ENCODE measurements at regions not wholly inside any gene's neighbourhood (a gene's known extent, or its start where the extent isn't known, plus 50 kb on each side); places are given as distances from the start of the nearest gene placed in this dataset.

DNA sequence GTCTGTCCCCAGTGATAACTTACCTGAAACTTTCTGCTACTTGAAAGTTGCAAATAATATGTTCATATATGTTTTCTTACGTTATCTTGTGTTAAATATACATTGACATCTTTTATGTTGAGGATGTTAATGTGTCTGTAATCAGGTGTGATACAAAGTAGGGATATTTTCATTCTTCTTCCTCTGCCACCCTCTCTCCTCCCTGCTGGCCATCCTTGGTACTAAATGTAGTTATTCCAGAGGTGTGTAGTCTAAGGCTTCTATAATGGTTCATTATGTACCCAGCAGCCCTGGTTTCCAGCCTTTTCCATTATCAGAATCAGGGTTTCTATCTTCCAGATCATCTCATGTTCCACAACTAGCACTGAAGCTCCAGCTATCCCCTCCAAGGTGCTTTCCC, 606.7 kb upstream of the KLHL1 start:
- DNase-seq, result no peak
- no peaks in the 10 kb centered on the region for H3K27me3 ChIP-seq (ENCODE audit: control insufficient read depth, insufficient read depth, low read length)

DNA sequence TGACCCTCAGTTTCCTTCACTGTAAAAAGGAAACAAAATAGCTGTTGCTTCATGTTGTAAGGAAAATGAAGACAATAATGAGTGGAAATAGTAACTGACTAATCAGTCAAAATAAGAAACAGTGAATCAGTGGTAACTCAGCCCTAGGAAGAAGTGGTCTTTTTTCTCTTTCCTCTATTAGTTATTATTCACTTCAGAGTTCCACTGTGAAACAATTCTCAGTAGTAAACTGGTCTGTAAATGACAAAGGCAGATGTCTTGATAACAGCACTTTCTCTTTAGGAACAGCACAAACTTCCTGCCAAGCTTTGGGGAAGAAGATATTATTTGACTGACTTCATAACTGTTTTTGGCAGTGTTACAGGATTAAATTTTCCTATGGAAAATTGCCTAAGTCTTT, 600.5 kb upstream of the KLHL1 start:
- Histone ChIP-seq H3K4me3 (ENCODE audit: insufficient read depth, low read depth, low read length) (no peak overlapping the region), H3K36me3 (replicated peaks; ENCODE audit: control insufficient read depth, insufficient read depth, low read length) (no peaks in the 10 kb centered on the region)
- DNase-seq, result no peak

More for the DNA sequence above, 606.7 kb upstream of the KLHL1 start:
- Histone ChIP-seq H3K36me3 (replicated peaks; ENCODE audit: control insufficient read depth, insufficient read depth, low read length) (no peaks in the 10 kb centered on the region), H3K4me3 (ENCODE audit: insufficient read depth, low read depth, low read length) (no peak overlapping the region)

DNA sequence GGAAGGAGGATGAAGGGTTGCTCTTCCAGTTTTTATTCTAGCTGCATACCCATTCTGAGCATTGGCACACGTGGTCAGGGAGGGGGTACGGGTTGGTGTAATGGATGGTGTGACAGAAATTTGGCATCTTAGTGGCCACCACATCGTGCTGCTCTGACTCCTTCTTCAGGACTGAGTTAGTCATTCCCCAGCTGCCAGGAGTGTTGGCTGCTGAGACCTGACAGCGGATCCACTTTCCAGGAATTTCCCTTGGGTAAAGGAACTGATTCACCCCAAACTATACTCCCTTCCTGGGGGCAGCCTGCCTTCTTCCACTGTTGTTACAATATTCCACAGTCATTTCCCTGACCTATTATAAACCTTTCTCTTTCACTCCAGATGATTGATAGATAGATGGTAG, 595.5 kb upstream of the KLHL1 start:
- Histone ChIP-seq H3K27me3 (ENCODE audit: control insufficient read depth, insufficient read depth, low read length) (no peaks in the 10 kb centered on the region), H3K4me3 (ENCODE audit: insufficient read depth, low read depth, low read length) (no peak overlapping the region), H3K36me3 (replicated peaks; ENCODE audit: control insufficient read depth, insufficient read depth, low read length) (no peaks in the 10 kb centered on the region)
- no peak for DNase-seq

More for the DNA sequence above, 600.5 kb upstream of the KLHL1 start:
- H3K27me3 ChIP-seq (ENCODE audit: control insufficient read depth, insufficient read depth, low read length), result no peaks in the 10 kb centered on the region

DNA sequence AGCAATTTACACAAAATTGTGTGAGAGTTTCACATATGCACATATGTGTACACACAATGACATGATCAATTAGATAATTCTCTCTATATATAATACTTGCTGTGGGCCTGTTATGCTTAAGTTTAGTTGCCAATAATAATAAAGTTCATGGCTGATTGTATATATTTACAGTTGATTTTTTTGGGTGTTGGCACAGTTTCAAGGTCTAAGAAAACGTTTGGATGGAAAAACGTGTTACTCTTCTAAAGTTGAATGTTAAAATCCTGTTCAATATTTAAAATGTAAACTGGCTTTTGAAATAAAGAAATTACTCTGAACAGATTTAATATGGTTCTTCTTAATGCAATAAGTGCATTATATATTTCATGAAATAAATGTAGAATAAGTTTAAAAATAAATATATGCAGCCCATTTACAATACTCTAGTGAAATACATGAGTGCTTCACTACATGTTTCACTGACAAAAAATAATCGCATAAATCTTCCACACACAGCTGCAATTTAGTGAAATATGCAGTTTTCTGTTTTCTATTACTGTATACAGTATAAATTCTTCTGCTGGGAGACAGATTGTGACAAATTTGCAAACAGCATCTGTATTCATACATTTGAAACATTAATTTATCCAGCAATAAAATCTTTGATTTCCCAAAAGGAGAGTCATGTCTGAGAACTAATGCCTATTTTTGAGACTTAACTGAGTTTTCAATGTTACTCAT, 586.9 kb upstream of the KLHL1 start:
- Histone ChIP-seq H3K4me3 (ENCODE audit: insufficient read depth, low read depth, low read length) (no peak overlapping the region), H3K36me3 (replicated peaks; ENCODE audit: control insufficient read depth, insufficient read depth, low read length) (no peaks in the 10 kb centered on the region), H3K27me3 (ENCODE audit: control insufficient read depth, insufficient read depth, low read length) (no peaks in the 10 kb centered on the region)
- no peak for DNase-seq

DNA sequence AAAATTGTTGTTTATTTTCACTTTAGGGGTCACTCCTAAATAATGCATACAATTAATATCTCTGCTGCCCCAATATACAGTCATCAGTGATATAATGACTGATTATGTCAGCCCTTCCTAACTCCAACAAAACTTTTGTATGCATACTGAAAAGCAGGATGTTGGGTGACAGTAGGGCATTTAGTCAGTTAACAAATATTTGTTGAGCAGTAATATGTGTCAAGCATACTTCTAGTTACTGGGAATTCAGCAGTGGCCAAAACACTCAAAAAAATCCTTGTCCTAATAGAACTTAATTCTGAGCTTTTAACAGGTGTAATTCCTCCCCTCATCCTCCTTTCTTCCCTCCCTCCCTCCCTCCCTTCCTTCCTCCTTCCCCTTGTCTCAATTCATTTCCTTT, 560.7 kb upstream of the KLHL1 start:
- H3K36me3 ChIP-seq (replicated peaks; ENCODE audit: control insufficient read depth, insufficient read depth, low read length), result no peaks in the 10 kb centered on the region
- no peak overlapping the region for H3K4me3 ChIP-seq (ENCODE audit: insufficient read depth, low read depth, low read length)
- DNase-seq, result no peak
- no peaks in the 10 kb centered on the region for H3K27me3 ChIP-seq (ENCODE audit: control insufficient read depth, insufficient read depth, low read length)

DNA sequence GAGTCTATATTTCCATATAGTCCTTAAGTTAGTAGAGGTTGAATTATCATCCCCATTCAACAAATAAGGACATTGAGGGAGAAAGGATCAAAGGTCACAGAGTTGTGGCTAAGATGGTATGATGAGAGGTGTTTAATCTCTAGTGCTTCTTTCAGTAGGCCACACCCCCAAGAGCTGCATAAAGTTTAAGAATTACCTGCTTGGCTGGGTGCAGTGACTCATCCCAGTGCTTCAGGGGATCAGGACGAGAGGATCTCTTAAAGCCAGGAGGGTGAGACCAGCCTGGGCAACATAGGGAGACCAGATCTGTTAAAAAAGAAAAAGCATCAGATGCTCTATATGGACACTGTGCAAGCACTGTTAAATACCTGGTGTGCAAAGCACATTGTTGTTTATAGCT, 560.0 kb upstream of the KLHL1 start:
- Histone ChIP-seq H3K36me3 (replicated peaks; ENCODE audit: control insufficient read depth, insufficient read depth, low read length) (no peaks in the 10 kb centered on the region), H3K4me3 (ENCODE audit: insufficient read depth, low read depth, low read length) (no peak overlapping the region), H3K27me3 (ENCODE audit: control insufficient read depth, insufficient read depth, low read length) (no peaks in the 10 kb centered on the region)
- peak; percentile 14 for DNase-seq

DNA sequence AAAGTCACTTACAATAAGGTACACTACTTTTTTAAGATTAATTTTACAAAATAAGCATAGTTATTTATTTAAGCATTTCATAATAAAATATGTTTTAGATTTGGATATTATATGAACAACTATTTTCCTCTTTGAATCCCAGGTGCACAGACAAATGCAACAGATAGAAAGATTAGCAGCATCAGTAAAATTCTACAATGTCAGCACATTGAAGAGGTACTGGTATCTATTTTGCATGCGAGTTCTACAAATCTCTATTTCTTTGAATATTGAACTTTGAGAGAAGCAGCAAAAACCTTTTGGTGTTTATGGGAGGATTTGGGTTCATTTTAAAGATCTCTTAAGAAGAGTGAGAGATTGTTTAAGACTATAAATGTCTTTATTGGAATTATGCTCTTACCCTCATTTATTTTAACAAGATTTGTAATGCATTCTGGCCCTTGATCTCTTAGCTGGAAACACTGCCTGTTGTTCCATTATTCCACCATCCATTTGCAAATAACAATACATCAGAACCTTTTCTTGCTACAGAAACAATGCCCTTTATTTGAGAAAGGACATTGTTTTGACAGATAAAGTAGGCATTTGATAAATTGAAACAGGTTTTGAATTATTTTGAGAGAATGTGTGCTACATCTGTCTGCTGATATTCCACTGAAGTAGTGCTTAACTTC, 558.8 kb upstream of the KLHL1 start:
- Histone ChIP-seq H3K27me3 (ENCODE audit: control insufficient read depth, insufficient read depth, low read length) (no peaks in the 10 kb centered on the region), H3K4me3 (ENCODE audit: insufficient read depth, low read depth, low read length) (no peak overlapping the region), H3K36me3 (replicated peaks; ENCODE audit: control insufficient read depth, insufficient read depth, low read length) (no peaks in the 10 kb centered on the region)
- DNase-seq, result no peak

DNA sequence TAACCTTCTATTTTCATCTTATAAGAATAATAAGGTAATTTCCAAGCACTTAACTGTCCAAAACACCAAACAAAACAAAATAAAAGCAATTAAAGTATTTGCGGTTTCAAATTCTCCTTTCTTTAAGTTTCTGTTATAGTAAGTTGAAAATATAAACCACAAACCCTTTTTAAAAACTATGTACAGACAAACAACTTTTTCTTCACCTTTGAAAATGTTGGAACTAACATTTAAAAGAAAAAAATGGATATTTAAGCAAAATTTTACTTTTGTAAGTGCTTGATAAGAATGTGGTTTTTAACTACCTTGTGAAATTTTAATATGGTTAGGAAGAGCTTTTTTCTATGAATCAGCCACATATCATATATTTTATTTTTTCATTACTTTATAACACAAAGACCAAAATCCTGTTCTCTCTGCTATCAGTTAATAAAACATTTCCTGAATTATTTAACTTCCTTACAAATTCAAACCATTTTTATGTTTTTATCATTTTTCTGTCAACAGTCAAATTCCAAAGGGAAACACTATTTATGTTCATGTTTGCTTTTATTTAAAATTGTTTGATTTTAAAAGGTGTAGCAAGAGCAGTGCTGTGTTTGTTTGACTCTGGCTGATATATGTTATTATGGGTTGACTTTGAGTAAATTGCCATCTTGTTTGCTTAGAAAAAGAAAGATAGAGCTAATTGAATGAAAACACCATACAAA, 554.1 kb upstream of the KLHL1 start:
- no peak for DNase-seq
- H3K4me3 ChIP-seq (ENCODE audit: insufficient read depth, low read depth, low read length), result no peak overlapping the region
- H3K36me3 ChIP-seq (replicated peaks; ENCODE audit: control insufficient read depth, insufficient read depth, low read length), result no peaks in the 10 kb centered on the region
- no peaks in the 10 kb centered on the region for H3K27me3 ChIP-seq (ENCODE audit: control insufficient read depth, insufficient read depth, low read length)

DNA sequence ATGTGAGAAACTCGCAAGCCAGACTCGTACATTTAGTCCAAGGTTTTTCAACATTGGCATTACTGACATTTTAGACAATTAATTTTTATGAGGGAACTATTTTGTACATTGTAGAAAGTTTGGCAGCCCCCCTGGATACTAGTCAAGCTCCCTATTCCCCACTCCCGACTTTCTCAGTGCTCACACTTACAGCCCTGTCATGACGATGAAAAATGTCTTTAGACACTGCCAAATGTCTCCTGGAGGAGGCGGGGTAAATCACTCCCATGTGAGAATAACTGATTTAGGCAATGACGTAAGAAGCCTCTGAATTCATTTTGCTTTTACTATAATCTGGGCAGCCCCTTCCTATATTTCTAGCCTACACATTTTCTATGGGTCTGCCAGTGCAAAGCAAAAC, 535.8 kb upstream of the KLHL1 start:
- H3K36me3 ChIP-seq (replicated peaks; ENCODE audit: control insufficient read depth, insufficient read depth, low read length), result no peaks in the 10 kb centered on the region
- no peaks in the 10 kb centered on the region for H3K27me3 ChIP-seq (ENCODE audit: control insufficient read depth, insufficient read depth, low read length)
- no peak for DNase-seq
- no peak overlapping the region for H3K4me3 ChIP-seq (ENCODE audit: insufficient read depth, low read depth, low read length)

DNA sequence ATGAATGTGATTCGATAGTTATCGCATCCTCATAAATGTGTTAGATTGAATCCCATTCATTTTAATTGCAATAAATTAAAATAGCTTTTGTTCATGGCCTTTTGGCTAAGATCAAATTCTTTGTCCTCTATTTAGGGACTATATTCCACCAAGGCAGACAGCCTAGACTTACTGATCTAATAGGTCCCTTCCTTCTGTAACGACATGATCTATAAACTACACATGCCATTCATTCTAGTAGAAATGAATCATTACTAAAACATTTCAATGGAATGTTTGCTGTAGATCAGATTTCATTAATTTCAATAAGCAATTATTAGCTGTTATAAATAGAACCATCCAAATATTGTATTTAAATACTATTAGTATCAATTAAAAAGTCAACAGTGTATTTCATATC, 526.6 kb upstream of the KLHL1 start:
- no peak for DNase-seq

DNA sequence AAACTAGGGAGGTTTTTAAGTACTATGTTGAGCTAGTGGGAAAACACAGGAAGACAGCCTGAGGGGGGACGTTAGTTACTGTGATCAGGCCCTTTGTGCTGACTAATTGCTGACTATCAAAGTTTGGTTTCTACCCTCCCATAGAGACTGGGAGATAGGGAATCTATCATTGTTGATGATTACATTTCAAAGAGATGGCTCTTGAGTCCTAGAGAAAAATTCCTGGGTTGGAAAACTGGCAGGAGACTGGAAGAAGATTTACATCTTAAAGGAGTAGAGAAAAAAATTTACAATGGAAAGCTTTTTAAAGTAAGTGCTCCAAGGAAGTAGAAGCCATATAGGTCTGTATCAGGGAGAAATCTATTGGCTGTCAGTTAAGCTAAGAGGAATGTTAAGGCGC, 522.0 kb upstream of the KLHL1 start:
- no peak overlapping the region for H3K4me3 ChIP-seq (ENCODE audit: insufficient read depth, low read depth, low read length)
- no peaks in the 10 kb centered on the region for H3K36me3 ChIP-seq (replicated peaks; ENCODE audit: control insufficient read depth, insufficient read depth, low read length)
- peak; percentile 36 for DNase-seq
- H3K27me3 ChIP-seq (ENCODE audit: control insufficient read depth, insufficient read depth, low read length), result peaks cover 35% of the 10 kb centered on the region

More for the DNA sequence above, 526.6 kb upstream of the KLHL1 start:
- Histone ChIP-seq H3K4me3 (ENCODE audit: insufficient read depth, low read depth, low read length) (no peak overlapping the region), H3K27me3 (ENCODE audit: control insufficient read depth, insufficient read depth, low read length) (peaks cover 13% of the 10 kb centered on the region), H3K36me3 (replicated peaks; ENCODE audit: control insufficient read depth, insufficient read depth, low read length) (no peaks in the 10 kb centered on the region)

DNA sequence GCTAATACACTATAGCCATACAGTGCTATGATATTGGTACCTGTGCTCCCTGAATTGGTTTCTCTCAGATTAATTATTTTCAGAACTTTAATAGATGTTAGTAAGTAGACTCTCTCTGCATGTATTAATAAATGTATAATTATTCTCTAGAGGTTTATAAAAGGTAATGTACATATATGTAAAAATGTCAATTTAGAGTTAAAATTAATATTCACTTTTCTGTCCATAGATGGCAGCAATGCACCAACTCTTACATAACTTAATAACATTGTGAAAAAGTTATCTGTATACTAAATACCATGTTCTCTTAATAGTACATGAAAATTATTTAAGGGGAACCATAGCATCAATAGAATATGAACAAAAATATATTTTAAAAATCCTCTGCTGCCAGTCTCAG, 515.0 kb upstream of the KLHL1 start:
- H3K27me3 ChIP-seq (ENCODE audit: control insufficient read depth, insufficient read depth, low read length), result peaks cover 8% of the 10 kb centered on the region
- no peak for DNase-seq
- H3K4me3 ChIP-seq (ENCODE audit: insufficient read depth, low read depth, low read length), result no peak overlapping the region
- H3K36me3 ChIP-seq (replicated peaks; ENCODE audit: control insufficient read depth, insufficient read depth, low read length), result no peaks in the 10 kb centered on the region

DNA sequence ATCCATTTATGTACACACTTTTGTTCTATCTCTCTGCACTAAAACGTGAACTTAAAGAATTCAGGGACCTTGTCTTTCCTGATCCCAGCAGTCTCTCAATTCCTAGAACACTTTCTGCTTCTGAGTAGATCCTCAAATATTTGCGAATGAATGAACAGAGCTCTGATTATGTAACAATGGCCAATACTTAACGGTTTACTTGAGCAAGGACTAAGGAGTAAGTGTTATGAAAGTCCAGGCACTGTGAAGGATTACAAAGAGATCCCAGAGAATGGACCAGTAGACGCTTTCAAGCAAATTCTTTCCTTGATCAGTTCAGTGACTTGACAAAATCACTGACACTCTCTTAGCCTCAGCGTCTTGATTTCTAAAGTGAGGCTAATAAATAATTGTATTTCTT, 514.5 kb upstream of the KLHL1 start:
- peaks cover 3% of the 10 kb centered on the region; the same call in 1 of the 2 replicates for H3K27me3 ChIP-seq (ENCODE audit: control insufficient read depth, insufficient read depth, low read length)
- DNase-seq, result no peak
- no peaks in the 10 kb centered on the region for H3K36me3 ChIP-seq (replicated peaks; ENCODE audit: control insufficient read depth, insufficient read depth, low read length)
- H3K4me3 ChIP-seq (ENCODE audit: insufficient read depth, low read depth, low read length), result no peak overlapping the region

DNA sequence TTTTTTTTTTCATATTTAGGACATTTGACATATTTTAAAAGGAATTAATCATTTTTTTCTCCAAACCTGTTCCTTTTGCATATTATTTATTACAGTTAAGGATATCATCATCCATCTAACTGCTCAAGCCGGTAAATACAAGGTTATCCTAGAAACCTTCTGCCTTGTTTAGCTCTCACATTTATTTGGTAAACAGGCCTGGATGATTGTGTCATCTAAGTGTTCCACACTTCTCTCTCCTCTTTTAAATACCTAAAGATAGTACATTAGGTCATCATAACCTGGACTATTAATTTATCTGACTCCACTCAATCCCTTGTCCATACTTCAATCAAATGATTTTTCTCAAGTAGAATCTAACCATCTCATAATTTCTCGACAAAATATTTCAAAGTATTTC, 511.7 kb upstream of the KLHL1 start:
- Histone ChIP-seq H3K27me3 (ENCODE audit: control insufficient read depth, insufficient read depth, low read length) (no peaks in the 10 kb centered on the region), H3K4me3 (ENCODE audit: insufficient read depth, low read depth, low read length) (no peak overlapping the region), H3K36me3 (replicated peaks; ENCODE audit: control insufficient read depth, insufficient read depth, low read length) (no peaks in the 10 kb centered on the region)
- no peak for DNase-seq

DNA sequence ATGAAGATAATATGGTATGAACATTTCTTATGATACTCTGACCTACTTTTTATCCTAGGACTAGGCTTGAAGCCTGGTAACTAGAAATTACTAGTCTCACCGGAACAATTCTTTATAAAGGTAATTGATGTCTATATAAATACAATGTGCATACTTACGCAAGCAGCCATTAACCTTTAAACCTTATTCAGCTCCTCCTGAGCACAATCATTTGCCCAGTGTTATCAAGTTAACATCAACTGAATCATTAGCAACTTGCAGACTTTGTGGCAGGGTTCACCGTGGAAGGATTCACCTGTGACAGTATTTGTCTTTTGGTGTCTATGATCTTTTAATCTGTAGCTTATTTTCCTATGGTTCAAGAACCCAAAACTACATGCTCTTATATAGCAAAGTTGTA, 508.6 kb upstream of the KLHL1 start:
- no peaks in the 10 kb centered on the region for H3K36me3 ChIP-seq (replicated peaks; ENCODE audit: control insufficient read depth, insufficient read depth, low read length)
- no peak for DNase-seq
- no peak overlapping the region for H3K4me3 ChIP-seq (ENCODE audit: insufficient read depth, low read depth, low read length)

More for the DNA sequence above, 508.6 kb upstream of the KLHL1 start:
- H3K27me3 ChIP-seq (ENCODE audit: control insufficient read depth, insufficient read depth, low read length), result no peaks in the 10 kb centered on the region

Measured in H7 (cell line).